K562 (cell line): ENCODE measurements at regions not wholly inside any gene's neighbourhood (a gene's known extent, or its start where the extent isn't known, plus 50 kb on each side); places are given as distances from the start of the nearest gene placed in this dataset.

Source experiments
- ATAC-seq: fragments of 200-7000 bp; cut with Tn5 transposase; 3 replicates; pipeline ENCODE4 v1.9.1; 2020; ENCODE audit warnings: moderate library complexity
- BruUV-seq: library from RNA; stranded (reverse); fragments of 400-500 nt; replicated peaks from 2 replicates; lab custom pipeline; 2021; lab: Mats Ljungman, UMichigan
- CTCF ChIA-PET: fragments of 300-600 bp; formaldehyde crosslinking; extraction: SDS; loops from one replicate; lab custom pipeline; 2021; ENCODE audit warnings: low intra/inter-chr PET ratio; lab: Yijun Ruan, JAX
- POLR2A ChIA-PET: fragments of 300-600, 350-650 bp; sonication (Branson Sonifier 250); formaldehyde crosslinking; extraction: SDS; loops from one replicate; lab custom pipeline; 2021; ENCODE audit warnings: antibody characterized with exemption, inconsistent platforms; lab: Yijun Ruan, JAX
- DNase-seq, 4 experiments: peaks; one replicate each; pipeline versions ENCODE4 v3.0.0 to v3.0.0-alpha.2; 2011 to 2018; ENCODE audit warnings: low spot score in 3 of 4, mixed read lengths in 3 of 4; ENCODE audit errors: extremely low read depth in 1 of 4
- FAIRE-seq: peaks from 2 replicates; lab custom pipeline; 2011; peaks lifted over from hg19 to GRCh38; lab: Jason Lieb, UNC
- H2AFZ ChIP-seq: 2 replicates; pipeline ENCODE4 v1.6.0; 2011; ENCODE audit warnings: low read depth, low read length, control low read depth, inconsistent platforms
- H3K27ac ChIP-seq: fragments of 200-600 bp; 3 replicates; pipeline ENCODE4 v1.8.0; 2011; ENCODE audit warnings: low read depth, mild to moderate bottlenecking, control low read depth, inconsistent platforms, low read length, moderate library complexity, mixed read lengths; ENCODE audit errors: extremely low read depth
- H3K27me3 ChIP-seq, 2 experiments: fragments of 300-600 bp in 1 of 2; 2 replicates in 1 of 2; 3 replicates in 1 of 2; pipeline versions ENCODE4 v1.6.0 to v1.8.0; 2011; ENCODE audit warnings: inconsistent platforms in 2 of 2, low read length in 2 of 2, mild to moderate bottlenecking in 1 of 2, mixed read lengths in 1 of 2, moderate library complexity in 1 of 2; ENCODE audit not compliant: control insufficient read depth in 2 of 2, insufficient read depth in 2 of 2
- H3K36me3 ChIP-seq: fragments of 300-600 bp; 3 replicates; pipeline ENCODE4 v1.8.0; 2011; ENCODE audit warnings: mild to moderate bottlenecking, low read length, inconsistent platforms; ENCODE audit not compliant: control insufficient read depth, insufficient read depth
- H3K4me1 ChIP-seq, 2 experiments: fragments of 200-600 bp in 1 of 2; replicated peaks in 1 of 2; 2 replicates in 1 of 2; 3 replicates in 1 of 2; pipeline versions ENCODE4 v1.5.1 to v1.8.0; 2011; ENCODE audit warnings: inconsistent platforms in 2 of 2, low read length in 2 of 2, mild to moderate bottlenecking in 1 of 2, mixed read lengths in 1 of 2, moderate library complexity in 1 of 2; ENCODE audit not compliant: control insufficient read depth in 2 of 2, insufficient read depth in 2 of 2
- H3K4me2 ChIP-seq: 2 replicates; pipeline ENCODE4 v1.6.1; 2011; ENCODE audit warnings: low read length, control low read depth, inconsistent platforms, mixed read lengths; ENCODE audit not compliant: insufficient read depth
- H3K4me3 ChIP-seq: fragments of 200-600 bp; sonication (generic), shearing (Covaris generic); 2 replicates; pipeline ENCODE4 v1.5.1; 2016; ENCODE audit warnings: control low read depth, inconsistent platforms
- H3K79me2 ChIP-seq: fragments of 200-600 bp; 3 replicates; pipeline ENCODE4 v1.8.0; 2011; ENCODE audit warnings: low read length, inconsistent platforms; ENCODE audit not compliant: control insufficient read depth, insufficient read depth
- H3K9ac ChIP-seq, 2 experiments: 2 replicates each; pipeline versions ENCODE4 v1.6.0 to v1.6.1; 2011; ENCODE audit warnings: low read depth in 2 of 2, low read length in 2 of 2, control low read depth in 1 of 2, inconsistent platforms in 1 of 2, mild to moderate bottlenecking in 1 of 2, mixed read lengths in 1 of 2; ENCODE audit not compliant: insufficient read depth in 1 of 2
- H3K9me1 ChIP-seq: one replicate; pipeline ENCODE4 v1.6.0; 2011; ENCODE audit warnings: inconsistent platforms, mild to moderate bottlenecking, low read length, moderate library complexity; ENCODE audit not compliant: control insufficient read depth, insufficient read depth
- H3K9me3 ChIP-seq: replicated peaks from 2 replicates; pipeline ENCODE4 v1.5.1; 2011; ENCODE audit warnings: low read depth, low read length, inconsistent platforms; ENCODE audit not compliant: control insufficient read depth, insufficient read depth
- H4K20me1 ChIP-seq: replicated peaks from 2 replicates; pipeline ENCODE4 v1.6.1; 2011; ENCODE audit warnings: low read length, inconsistent platforms, mixed read lengths; ENCODE audit not compliant: control insufficient read depth, insufficient read depth
- ADNP ChIP-seq: fragments of 200-800 bp; sonication (Bioruptor generic); IDR thresholded peaks from 2 replicates; pipeline ENCODE4 v1.6.1; 2016; ENCODE audit warnings: missing genetic modification characterization, missing compliant biosample characterization
- BDP1 ChIP-seq: IDR thresholded peaks from 3 replicates; pipeline ENCODE4 v1.6.1; 2011; ENCODE audit not compliant: insufficient read length, insufficient read depth
- GATA2 ChIP-seq: sonication (generic); formaldehyde crosslinking; IDR thresholded peaks from 2 replicates; pipeline ENCODE4 v1.4.0; 2020; ENCODE audit warnings: mild to moderate bottlenecking, missing genetic modification reagents
- GTF2E2 ChIP-seq: fragments of 200-800 bp; sonication (Bioruptor generic); IDR thresholded peaks from 2 replicates; pipeline ENCODE4 v1.6.1; 2016; ENCODE audit warnings: missing genetic modification characterization, missing compliant biosample characterization
- MTF1 ChIP-seq: fragments of 250-450 bp; sonication (Bioruptor Pico); IDR thresholded peaks from 2 replicates; pipeline ENCODE4 v1.9.0; 2021; ENCODE audit warnings: moderate library complexity, mild to moderate bottlenecking, inconsistent platforms, borderline replicate concordance
- ZBTB26 ChIP-seq: fragments of 450-650 bp; formaldehyde crosslinking; IDR thresholded peaks from 2 replicates; pipeline ENCODE4 v1.4.0; 2022; ENCODE audit warnings: missing genetic modification characterization
- ZBTB43 ChIP-seq: sonication (generic); formaldehyde crosslinking; IDR thresholded peaks from 2 replicates; pipeline ENCODE4 v1.8.0; 2023; ENCODE audit warnings: mild to moderate bottlenecking, missing genetic modification reagents
- ZNF384 ChIP-seq: IDR thresholded peaks from 2 replicates; pipeline ENCODE4 v1.6.1; 2012; ENCODE audit warnings: low read depth, low read length, improper control_type of control experiment
- WGBS: fragments of 100-300 bp; shearing (Covaris generic); methylation state at CpG from one replicate; pipeline ENCODE4 v1.1.6; 2016; ENCODE audit warnings: low coverage, mixed read lengths; ENCODE audit not compliant: insufficient coverage; ENCODE audit errors: missing lambda C conversion rate; 5-methylcytosine and 5-hydroxymethylcytosine counted together
- in situ Hi-C: fragments of 300-500 bp; cut with MboI; formaldehyde crosslinking; loops from 4 replicates; pipeline ENCODE4 v1.15.0; 2018; ENCODE audit warnings: inconsistent platforms, mixed read lengths
- intact Hi-C: fragments of 100-400 bp; cut with micrococcal nuclease; formaldehyde crosslinking; loops from 2 replicates; pipeline ENCODE4 v1.14.2; 2022
- TF ChIP-seq, protein P1 (sequence below): sonication (generic); formaldehyde crosslinking; IDR thresholded peaks from 2 replicates; pipeline ENCODE4 v1.8.1; 2022; ENCODE audit warnings: missing genetic modification reagents

GRCh38 chr6:101015541-101015940 lies 134.4 kb upstream of the ASCC3 start:
- FAIRE-seq (no peak), DNase-seq (no peak), ATAC-seq (no peak)
- H4K20me1 ChIP-seq, result no peaks in the 10 kb centered on the region
- WGBS, result 7% methylated on average over 1 of the region's 1 CpG
- H3K9me1 ChIP-seq, result no peaks in the 10 kb centered on the region
- H3K4me1 ChIP-seq, result no peaks in the 10 kb centered on the region
- no peak overlapping the region for H3K9ac ChIP-seq
- no peak overlapping the region for H3K4me2 ChIP-seq
- in situ Hi-C loops, result no loop called here
- H3K79me2 ChIP-seq, result no peaks in the 10 kb centered on the region
- H3K9me3 ChIP-seq, result no peaks in the 10 kb centered on the region
- POLR2A ChIA-PET, result no interaction called here
- intact Hi-C loops, result no loop called here
- no peaks in the 10 kb centered on the region for H3K27me3 ChIP-seq
- TF ChIP-seq ZBTB26 (CRISPR knock-in tag) (no peak), BDP1 (no peak)
- BruUV-seq, result no TSS peak
- CTCF ChIA-PET, result no interaction called here
- H2AFZ ChIP-seq, result no peak overlapping the region
- H3K36me3 ChIP-seq, result no peaks in the 10 kb centered on the region
- H3K27ac ChIP-seq, result no peak overlapping the region
- no peak overlapping the region for H3K4me3 ChIP-seq

DNA sequence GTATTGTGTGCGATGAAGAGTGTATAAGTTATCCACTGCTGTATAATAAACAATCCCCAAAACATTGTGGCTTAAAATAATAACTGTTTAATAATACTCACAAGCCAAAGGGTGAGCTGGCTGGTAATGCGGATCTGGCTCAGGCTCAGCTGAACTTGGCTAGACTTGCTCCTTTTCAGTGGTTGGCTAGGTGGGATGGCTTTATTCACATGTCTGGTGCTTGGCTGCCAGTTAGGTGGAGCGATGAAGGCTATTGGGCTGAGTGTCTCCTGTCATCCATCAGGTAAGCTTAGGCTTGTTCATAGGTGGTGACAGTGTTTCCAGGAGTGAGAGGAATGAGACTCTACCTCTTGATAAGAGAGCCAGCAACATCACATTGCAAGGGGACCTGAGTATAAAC lies 135.0 kb upstream of the ASCC3 start:
- Histone ChIP-seq H3K9ac (no peak overlapping the region), H3K4me1 (no peaks in the 10 kb centered on the region), H3K27ac (no peak overlapping the region), H3K36me3 (no peaks in the 10 kb centered on the region), H3K4me3 (no peak overlapping the region), H3K9me1 (no peaks in the 10 kb centered on the region), H4K20me1 (no peaks in the 10 kb centered on the region), H3K27me3 (no peaks in the 10 kb centered on the region), H3K9me3 (no peaks in the 10 kb centered on the region), H3K4me2 (no peak overlapping the region), H2AFZ (no peak overlapping the region), H3K79me2 (no peaks in the 10 kb centered on the region)
- intact Hi-C loops (no loop called here), in situ Hi-C loops (no loop called here)
- ATAC-seq (no peak), FAIRE-seq (no peak), DNase-seq (no peak)
- WGBS, result 0% methylated on average over 3 of the region's 3 CpGs
- ChIA-PET POLR2A (no interaction called here), CTCF (no interaction called here)
- BruUV-seq, result no TSS peak
- TF ChIP-seq ADNP (no peak), GTF2E2 (tag) (no peak), ZBTB43 (no peak), MTF1 (CRISPR knock-in tag) (no peak), GATA2 (no peak), ZNF384 (no peak)
- TF ChIP-seq, protein P1, sequence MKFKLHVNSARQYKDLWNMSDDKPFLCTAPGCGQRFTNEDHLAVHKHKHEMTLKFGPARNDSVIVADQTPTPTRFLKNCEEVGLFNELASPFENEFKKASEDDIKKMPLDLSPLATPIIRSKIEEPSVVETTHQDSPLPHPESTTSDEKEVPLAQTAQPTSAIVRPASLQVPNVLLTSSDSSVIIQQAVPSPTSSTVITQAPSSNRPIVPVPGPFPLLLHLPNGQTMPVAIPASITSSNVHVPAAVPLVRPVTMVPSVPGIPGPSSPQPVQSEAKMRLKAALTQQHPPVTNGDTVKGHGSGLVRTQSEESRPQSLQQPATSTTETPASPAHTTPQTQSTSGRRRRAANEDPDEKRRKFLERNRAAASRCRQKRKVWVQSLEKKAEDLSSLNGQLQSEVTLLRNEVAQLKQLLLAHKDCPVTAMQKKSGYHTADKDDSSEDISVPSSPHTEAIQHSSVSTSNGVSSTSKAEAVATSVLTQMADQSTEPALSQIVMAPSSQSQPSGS (CRISPR knock-in tag), result no peak
